MV-4-11 (cell line): ENCODE measurements at regions not wholly inside any gene's neighbourhood (a gene's known extent, or its start where the extent isn't known, plus 50 kb on each side); places are given as distances from the start of the nearest gene placed in this dataset.
A peak's percentile ranks its signal among the peaks of the same experiment; 100 is the strongest.
"Not testable (repeated sequence)": the region's sequence is repeated elsewhere in the genome, so short reads cannot be mapped to it uniquely, and the experiment has no call there.

Experiments
- DNase-seq: peaks from one replicate; lab custom pipeline; 2025; lab: John Stamatoyannopoulos, UW

DNA sequence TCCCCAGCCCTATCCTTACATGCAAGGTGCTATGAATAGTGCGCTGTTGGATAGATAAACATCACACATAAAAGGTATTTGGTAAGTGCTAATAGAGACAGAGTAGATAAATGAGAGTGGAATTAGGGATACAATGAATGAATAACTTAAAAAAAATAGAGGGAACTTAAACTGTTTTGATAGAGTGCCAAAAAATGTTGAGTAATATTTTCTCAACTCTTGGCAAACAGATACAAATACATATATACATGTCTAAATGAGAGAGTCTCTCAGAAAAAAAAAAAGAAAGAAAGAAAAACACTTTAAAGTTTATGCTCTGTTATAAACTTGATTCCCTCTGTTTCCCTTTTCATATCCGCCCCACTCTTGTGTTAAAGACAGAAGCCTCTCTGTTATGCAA lies 667.4 kb downstream of the ROBO2 start:
- no peak for DNase-seq

GRCh38 chr3:77709155-77709554 lies 669.3 kb downstream of the ROBO2 start:
- DNase-seq = no peak

- DNase-seq = no peak
Measured at GRCh38 chr3:77718311-77718710, 678.4 kb downstream of the ROBO2 start.

GRCh38 chr3:77720460-77720971 lies 680.6 kb downstream of the ROBO2 start:
- no peak for DNase-seq

DNA sequence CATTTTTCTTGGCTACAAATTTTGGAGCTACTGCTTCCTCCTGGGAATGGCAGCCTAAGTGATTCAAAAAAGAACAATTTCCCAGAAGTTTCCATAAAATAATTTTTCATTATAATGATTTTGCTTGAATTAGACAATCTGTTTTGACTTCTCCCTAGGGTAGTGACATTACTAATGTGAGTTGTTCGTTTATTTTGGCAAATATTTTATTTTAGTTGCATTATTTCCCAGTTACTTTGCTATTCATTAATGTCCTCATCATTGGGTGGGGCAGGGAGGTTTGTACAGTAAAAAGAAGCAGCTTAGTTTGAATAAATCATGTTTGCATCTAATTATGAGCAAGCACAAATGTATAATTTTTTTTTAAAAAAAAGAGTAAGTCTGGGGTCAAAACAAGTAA lies 686.6 kb downstream of the ROBO2 start:
- DNase-seq = no peak

GRCh38 chr3:77746048-77746447 lies 706.1 kb downstream of the ROBO2 start:
- DNase-seq = no peak

DNA sequence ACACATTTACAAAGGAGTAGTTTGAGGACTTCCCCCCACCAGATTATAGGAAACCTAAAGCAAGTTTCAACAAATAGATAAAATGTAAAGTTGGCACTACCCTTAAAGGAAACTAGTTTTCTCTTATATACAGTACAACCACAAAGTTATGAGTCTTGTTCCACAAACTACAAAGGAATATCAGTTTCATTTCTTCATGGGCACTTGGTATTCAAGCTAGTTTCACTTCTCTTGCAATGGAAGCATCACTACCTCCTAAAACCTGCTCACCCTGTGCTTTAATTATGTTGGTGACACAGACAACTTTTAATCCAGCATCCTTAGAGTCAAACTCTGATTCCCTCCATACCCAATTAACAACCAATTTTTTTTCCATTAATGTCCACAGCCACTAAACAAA lies 707.0 kb downstream of the ROBO2 start:
- DNase-seq = peak; percentile 91

- DNase-seq = not testable (repeated sequence)
Measured at GRCh38 chr3:77756397-77756975, 716.6 kb downstream of the ROBO2 start.

DNA sequence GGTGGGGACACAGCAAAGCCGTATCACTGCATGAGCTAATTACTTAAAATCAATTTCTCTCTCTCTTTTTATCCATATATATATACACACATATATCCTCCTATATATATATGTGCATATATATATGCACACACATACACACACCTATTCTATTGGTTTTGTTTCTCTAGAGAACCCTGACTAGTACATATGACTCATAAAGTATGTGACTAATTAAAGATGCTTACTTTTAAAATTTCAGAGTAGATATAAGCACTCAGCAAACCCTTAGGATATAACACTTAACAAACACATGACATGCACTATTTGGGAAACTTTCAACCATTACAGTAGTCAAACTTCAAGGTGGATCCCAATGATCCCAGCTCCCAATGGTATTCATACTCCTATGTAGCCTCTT lies 732.6 kb downstream of the ROBO2 start:
- DNase-seq = no peak

- DNase-seq = no peak
Measured at GRCh38 chr3:77773084-77773483, 733.2 kb downstream of the ROBO2 start.

DNA sequence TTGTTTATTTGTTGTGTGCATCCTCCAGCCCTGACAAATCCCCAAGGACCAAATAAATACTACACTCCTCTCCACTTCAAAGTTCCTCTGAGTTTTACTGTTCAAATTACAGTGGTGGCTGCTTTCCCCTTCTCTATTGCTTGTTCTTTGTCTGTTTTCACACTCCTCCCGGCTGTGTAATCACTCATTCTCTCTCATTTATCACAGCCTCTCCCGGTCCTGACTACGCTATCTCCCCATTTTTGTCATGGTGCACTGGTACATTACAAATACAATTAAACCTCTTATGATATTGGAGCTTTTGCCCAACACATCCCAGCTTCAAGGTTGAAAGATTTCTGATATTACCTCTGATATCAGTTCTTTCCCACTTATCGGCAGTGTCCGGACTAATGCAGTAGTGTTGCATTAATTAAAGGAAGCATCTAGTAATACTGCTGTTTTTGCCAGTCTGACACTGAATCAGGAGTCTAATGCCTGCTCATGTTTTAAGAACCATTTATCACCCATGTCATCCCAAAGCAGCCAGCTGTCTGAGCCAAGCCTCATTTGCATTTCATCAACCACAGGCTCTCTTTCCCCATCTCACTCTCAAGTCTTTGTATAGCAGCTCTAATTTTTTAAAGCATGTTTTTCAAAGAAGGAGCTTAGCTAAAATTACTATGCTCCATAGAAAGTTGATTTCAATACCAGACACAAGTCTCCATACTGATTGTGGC lies 740.5 kb downstream of the ROBO2 start:
- DNase-seq = no peak

DNA sequence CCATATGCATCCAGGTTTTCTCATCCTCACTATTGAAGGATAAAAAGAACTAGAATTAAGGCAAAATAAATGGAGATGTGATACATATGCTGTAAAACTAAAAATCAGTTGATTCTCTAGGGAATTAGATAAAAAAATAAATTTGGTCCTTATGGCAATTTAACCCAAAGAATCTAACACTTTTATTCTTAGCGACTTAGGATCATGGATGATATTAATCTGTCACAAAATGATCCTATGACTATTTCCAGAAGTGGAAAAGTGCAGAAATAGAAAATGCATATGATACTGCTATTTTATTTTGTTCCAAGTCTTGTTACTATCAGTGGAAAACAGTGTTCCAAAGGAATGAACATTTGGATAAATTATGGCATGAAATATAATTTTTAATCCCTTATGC lies 746.3 kb downstream of the ROBO2 start:
- DNase-seq = no peak

DNA sequence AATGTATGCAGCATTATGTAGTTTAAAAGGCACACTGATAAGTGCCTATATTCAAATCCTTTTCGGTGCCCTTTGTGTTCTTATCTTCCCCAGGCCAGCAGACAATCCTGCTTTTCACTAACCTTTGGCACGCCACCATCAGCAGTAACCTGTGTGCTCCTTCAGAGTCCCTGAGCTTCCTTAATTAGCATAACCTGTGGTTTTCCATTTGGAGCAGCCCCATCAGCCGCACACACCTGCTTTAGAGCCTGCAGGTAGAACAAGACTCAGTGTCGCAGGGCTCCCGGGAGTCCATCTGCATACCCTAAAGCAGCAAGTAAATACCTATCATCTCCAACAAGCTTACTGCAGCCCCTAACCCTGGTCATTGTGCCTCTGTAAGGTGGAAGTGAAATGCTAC lies 755.1 kb downstream of the ROBO2 start:
- DNase-seq = no peak

DNA sequence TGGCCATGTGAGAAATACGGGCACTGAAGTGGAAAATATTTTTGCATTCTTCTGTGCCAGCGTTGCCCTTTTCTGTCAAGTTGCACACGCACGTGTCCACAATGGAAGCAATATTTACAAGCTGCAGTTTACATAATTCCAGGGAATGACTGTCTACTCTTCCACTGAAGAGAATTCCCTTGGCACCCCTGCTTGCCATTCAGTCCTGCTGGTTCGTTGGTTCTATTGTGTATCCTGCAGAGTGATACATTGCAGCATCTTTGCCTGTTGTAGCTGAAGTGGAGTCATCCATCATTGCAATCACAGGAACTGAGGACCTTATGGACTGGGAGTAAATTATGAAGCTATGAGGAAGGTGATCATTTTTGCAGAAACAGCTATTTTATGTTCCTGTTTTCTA lies 759.4 kb downstream of the ROBO2 start:
- no peak for DNase-seq

DNA sequence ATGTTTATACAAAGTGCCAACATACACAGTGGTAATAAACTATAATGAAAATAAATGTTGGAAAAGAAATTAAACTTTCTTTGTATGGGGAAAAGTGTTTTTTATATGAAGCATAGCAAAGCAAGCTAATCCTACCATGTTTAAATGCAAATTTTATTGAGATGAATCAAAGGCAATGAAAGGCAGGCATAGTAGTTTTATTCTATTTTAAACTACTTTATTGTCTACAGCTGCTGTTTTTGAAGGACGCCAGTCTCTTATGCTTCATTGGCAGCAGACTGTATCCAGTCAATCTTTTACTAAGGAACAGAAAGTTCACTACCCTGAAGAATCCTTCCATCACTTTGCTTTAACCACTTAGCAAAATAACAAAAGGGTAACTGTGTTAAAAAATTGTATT lies 761.0 kb downstream of the ROBO2 start:
- no peak for DNase-seq

DNA sequence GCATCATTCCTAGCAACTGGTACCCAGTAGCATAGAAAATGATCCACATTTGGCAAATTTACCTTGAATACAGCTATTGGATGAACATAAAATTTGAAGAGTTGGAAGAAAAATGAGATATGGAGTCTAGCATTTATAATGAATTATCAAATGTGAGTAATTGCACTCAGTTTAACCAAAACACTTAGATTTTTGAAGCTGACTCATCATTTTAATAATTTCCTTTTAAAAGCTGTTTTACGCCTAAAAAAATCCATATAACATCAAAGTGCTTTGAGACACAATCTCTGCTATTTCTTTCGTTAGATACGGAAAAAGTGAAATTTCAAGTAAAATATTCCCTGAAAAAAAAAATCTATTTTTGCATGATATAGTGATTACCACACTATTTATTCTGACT lies 767.4 kb downstream of the ROBO2 start:
- DNase-seq = no peak

DNA sequence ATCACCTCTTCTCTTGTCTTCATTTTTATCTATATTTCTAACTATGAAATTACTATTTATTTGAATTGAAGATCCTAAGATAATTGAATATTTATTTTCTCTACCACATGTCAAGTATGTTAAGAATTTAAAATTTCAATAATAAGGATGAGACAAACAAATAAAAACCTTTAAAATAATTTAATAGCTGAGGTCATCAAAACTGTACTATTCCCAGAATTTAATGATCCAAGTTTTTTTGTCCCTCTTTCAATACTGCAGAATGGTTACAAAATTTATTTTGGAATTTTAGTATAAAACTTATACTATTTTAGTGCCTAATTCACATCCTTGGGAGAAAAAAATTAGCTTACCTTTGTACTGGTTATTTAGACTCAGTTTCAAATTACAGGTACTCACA lies 774.9 kb downstream of the ROBO2 start:
- DNase-seq = no peak

DNA sequence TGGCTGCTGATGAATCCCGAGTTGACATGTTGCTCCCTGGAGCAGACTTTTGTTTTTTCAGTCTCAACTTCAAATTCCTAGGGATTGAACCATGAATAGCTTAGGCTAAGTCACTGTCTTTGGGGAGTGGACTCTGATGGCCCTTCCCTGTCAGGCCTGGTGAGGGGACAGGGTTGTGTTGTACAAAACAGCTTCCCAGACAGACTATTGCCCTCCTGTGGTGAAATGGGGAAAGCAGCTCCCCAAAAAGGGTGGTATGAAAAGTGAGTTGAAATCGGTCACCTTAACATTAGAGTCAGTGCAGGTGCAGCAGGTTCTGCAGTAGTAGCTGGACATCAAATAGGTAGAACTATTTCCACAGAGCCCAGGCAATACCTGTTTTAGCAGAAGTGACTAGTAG lies 775.6 kb downstream of the ROBO2 start:
- DNase-seq = no peak

DNA sequence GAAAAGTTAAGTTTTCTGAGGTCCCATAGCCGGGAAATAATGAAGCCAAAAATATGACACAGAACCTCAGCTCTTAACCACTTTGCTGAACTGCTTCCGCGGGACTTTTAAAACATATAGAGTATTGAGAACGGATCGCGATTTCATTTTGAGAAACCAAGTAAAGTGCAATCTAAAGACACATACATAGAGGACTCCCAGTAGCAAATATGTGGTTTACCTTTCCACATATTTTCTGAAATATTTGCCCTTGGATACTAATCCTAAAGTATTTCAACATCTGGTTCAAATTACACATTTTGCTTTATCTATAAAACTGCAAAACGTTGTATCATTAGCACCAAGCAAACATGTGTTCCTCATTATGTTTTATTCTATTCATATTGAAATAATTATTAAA lies 776.5 kb downstream of the ROBO2 start:
- no peak for DNase-seq

DNA sequence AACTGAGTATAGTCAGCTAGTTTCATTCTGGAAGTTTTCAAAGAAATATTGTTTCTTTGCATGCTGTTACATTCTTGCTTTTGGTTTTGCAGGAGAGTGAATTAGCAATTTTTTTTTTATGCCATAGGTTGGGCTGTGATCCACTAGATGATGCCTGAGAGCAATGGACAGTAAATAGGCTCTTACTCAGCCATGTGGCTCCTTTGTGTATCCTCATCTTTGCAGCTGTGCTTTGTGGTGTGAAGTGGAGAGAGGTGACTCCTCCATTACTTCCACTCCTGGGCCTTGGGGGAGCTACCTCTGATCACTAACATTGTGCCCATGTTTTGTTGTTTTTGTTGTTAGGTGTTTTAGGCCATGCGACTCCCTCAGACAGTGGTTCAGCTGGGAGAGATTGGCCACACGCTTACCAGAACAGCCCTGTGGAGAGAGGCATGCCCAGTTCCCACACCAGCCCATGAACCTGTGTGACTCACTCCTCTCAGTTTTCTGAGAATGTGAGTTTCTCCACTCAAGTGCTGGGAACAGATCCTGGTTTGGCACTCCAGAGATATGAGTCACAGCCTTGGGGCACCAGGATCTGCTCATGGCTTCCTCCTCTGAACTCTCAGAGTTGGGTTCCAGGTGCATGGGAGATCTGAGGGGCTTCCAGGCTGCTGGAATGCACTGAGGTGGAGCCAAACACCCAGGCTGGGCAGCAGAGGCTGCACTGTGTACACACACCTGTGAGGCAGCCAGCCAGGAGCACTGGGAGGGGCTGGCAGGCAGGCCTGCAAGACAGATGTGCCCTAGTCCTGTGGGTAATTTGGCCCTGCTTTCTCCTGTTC lies 785.3 kb downstream of the ROBO2 start:
- no peak for DNase-seq

DNA sequence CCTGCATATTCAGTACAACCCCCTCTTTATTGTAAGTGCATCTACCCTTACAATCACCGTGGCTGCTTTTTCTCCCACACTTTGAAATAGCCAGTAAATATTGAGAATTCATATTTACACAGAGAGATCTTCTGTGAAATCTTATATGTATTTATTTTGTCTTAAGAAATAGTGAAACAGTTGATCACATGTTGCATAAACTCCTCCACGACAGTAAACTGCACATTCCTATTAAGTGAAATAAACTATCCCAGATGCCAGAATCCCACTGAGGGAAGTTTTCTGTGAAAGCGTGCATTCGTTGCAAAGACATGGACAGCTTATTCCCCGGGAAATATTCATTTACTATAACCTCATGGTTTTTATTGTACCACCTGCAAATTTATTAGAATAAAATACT lies 796.0 kb downstream of the ROBO2 start:
- no peak for DNase-seq

DNA sequence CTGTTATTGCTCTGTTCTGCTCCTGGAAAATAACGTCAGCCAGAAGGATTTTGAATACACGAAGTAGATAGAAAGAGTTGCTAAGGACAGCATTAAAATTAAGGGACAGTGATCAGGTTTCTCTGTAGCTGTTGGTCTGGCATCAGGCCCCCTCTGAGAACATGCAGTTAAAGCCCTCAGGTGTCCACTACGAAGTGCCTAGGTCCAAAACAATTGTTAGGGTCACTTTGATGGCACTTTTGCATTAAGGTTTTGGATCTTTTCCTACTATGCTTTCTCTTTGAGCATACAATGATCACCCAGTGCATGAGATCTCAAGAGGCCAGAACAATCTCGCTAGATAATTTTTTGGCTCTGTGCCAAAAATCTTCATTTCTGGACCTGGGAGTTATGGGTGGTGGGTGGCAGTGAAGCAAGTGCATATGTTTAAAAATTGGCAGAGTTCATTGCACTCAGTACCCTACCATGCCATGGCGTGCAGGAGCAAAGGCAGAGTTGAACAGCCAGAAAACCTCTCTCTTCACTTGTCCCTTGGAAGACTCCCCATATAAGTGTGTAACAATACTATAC lies 797.6 kb downstream of the ROBO2 start:
- no peak for DNase-seq

- DNase-seq = no peak
Measured at GRCh38 chr3:77859156-77859555, 819.3 kb downstream of the ROBO2 start.
